OCI-M1 (cell line): ENCODE measurements at regions not wholly inside any gene's neighbourhood (a gene's known extent, or its start where the extent isn't known, plus 50 kb on each side); places are given as distances from the start of the nearest gene placed in this dataset.
A peak's percentile ranks its signal among the peaks of the same experiment; 100 is the strongest.

ENCODE experiments used
- DNase-seq: peaks from one replicate; lab custom pipeline; 2025; lab: John Stamatoyannopoulos, UW

DNA sequence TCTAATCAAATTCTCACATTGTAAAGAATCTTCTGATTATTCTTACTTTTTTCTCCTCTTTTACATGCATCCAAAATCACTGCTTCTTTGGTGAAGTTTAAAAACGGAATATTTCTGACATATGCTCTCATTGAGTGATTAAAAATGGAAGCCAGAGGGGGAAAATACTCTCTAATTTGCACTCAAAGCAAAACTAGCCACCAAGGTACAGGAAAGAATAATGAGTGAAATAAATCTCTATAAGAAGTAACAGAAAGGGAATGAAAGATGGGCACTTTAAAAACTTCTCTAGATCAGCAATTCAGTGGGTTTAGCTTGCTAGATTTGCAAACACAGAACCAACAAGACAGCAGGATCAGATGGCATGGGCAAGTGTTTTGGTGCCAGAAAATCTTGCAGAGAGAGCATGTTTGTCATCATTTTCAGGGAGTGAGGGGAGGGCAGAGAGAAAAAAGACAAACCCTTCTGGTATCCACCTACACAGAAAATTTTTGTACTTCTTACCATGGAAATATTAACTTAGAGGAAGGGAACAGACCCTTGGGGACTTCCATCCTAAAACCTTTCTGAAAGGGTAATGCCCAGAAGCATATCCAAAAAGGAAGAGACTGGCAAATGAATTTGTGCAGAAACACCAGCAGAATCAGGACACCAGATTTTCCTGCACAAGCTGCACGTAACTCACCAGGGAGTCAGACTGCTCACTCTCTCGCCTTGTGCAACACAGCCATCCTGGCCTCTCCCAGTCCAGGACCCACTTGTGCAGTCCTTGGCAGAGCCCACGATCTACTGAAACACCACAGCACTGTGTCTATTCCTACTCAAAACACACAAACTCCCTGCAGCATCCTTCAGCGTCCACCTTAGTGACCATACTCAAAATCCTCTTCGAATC, 270.2 kb upstream of the PRDM1 start:
- no peak for DNase-seq

DNA sequence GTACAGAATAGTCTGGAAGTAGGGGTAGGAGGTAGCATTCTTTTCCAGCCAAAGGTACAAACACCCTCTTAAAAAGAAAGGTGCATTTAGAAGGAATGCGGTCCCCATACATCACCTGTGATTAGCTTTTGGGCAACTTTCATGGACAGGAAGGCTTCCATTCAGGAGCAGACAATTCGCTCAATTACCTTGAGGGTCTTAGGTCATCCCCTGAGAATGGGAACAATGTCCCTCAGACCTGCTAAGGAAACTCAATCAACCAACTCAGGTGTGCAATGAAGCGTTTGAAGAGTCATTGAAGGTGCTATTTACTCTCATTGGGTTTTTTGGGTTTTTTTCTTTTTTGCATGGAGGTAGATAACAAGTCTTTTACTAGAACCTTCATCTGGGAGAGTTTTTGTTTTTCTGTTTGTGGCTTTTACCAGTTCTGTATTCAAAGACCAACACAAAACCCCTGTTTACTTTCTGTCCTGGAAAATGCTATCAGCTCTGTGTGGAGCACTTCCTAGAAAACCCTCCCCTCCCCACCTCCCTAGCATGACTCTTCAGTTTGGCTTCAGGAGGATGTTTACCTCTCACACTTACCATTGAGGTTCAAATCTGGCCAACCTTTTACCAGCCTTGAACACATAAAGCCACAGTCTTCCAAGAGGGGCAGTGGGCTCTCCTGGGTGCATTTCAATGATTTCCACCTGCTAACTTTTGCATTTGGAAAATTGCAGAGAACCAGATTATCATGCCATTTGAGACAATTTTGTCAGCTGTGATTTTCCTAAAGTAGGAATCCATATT, 271.2 kb upstream of the PRDM1 start:
- DNase-seq: peak; percentile 82

DNA sequence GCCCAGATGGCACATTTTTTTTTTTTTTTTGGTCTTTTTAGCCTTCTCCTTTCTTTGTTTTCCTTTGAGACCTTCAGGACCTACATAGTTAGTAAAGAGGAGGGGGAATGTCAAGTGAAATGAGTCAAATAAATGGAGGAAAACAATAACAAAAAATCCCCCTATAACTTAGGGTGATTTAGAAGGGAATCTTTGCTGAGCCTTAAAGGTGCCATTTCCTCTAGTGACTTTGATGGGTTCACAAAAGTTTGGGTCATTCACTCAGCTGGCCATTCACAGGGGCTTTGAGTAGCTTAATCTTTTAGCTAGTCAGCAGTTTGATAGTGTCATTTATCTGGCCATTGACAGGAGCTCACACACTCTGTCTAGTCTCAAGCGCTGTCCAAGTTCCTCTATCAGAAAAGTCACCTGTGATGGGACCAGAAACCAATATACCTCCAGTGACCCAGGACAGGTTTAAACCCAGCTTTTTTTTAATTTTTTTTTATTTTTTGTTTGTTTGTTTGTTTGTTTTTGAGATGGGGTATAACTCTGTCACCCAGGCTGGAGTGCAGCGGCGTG, 275.1 kb upstream of the PRDM1 start:
- DNase-seq: peak; percentile 79

DNA sequence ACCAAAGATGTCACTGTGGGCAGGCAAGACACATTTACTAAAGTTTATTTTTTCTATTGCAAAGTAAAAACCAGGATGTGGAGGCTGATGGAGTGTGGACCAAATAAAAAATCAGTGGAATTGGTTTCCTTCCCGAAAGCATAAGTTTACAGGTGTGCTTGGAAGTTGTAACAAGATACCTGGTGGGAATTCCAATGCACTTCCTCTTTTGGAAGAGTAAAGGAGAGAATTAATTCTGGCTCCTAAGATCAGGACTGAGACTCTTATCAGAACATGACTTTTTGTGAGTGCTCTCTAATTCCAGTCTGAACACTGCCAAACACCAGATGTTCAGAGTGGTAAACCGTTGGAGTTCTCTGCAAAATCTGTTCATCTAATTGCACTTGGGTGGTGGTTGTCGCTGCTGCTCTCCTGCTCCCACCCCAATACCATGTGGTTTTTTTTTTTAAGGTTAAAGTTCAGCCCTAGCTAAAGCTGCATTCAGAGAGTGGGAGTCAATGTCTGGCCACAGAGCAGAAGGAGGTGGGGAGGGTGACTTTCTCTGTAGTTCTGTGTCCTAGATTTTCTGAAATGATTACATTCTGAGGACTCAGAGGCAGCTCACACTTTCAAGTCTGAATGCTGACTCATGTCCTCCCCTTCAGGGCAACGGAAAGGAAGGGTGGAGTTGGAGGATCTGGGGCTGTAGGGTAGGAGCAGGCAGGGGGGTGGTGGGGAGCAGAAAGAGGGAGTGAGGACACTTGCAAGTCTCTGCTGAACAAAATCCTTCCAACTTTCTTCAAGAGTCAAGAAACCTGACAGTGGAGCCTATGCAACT, 275.8 kb upstream of the PRDM1 start:
- DNase-seq: peak; percentile 97

DNA sequence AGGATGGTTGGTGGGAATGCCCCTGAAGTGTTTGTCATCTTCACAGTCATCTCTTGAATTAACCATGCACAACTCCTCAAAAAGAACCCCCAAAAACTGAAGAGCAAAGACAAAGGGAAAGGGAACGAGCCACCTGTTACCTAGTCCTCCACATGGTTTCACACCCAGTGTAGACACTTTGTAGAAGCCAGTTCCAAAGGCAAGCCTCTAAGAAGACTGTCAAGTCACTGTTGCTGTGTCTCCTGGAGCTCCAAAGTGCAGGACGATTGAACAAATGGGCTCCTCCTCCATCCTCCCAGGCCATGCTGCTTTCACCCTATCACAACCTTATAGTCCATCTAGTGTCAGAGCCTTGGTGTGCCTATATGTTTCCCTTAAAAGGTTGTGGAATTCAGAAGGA, 277.6 kb upstream of the PRDM1 start:
- DNase-seq: no peak

DNA sequence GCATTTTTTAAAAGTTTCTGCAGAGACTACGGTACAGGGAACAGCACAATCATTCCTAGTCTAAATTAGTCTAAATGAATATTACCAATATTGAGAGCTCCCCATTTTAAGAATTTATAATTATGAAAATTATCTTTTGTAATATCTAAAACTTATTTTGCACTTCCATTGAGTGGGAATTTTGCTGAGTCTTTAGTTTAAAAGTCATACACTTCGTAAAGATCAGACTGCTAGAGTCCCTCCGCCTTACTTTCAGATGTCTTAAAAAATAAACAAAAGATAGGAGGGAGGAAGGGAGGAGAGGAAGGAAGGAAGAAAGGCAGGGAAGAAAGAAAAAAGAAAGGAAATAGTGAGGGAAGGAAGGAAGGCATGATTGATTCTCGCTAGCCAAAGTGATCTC, 278.2 kb upstream of the PRDM1 start:
- no peak for DNase-seq

DNA sequence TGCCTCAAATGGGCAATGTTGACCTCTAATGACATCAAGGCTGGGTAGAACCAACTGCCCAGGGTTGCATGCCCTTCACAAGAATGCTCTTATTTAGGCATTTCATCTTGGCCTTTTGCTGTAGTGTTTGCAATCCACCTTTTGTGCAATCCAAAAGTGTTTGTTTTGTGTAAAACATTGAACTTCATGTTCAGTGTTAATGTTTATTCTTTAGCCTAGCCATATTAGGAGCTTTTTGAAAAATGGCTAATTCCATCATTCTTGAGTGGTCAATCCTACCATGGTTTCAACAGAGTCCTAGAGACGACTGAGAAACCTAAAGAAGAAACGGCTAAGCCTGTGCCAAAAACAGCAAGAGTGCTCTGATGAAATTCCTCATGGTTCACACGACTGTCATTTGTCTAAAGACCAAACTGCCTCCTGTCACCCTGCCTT, 279.6 kb upstream of the PRDM1 start:
- no peak for DNase-seq

DNA sequence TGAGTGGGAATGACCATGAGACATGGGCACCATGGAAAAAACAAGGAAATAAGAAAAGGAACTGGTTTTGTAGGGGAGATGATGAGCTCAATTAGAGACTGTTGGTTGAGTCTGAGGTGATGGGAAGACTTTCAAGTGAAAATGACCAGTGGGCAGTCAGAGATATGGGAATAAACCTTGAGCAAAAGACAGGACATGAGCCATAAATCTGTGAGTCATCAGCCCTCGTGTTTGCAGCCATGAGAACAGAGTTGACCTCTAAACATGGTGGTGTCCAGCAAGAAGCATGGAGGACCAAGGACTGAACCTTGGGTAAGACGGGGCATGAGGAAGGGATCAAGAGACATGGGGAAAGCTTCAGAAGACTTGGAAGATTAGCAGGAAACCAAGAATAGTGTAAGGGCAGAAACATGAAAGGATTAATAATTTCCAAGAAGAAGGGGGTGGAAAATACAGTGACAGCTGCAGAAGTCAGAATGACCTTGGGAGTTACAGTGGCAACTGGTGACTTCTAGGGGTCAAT, 280.6 kb upstream of the PRDM1 start:
- DNase-seq: no peak

DNA sequence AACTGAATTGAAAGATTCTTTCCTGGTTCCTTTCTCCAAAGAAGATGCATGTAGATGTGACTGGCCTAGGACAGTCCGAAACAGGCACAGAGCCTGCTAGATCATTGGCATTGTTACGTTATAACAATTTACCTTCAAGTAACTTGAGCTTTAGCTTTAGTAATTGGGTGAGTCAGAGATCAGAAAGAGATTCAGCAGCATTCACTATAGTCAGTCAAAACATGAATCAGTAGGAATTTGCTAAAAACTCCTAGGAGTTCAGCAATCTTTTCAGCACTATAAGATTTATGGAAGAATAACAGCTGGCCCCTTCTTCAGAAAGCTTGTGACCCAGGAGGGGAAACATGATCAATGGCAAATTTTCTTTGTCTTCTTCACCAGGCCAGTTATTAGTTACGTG, 281.7 kb upstream of the PRDM1 start:
- DNase-seq: no peak

DNA sequence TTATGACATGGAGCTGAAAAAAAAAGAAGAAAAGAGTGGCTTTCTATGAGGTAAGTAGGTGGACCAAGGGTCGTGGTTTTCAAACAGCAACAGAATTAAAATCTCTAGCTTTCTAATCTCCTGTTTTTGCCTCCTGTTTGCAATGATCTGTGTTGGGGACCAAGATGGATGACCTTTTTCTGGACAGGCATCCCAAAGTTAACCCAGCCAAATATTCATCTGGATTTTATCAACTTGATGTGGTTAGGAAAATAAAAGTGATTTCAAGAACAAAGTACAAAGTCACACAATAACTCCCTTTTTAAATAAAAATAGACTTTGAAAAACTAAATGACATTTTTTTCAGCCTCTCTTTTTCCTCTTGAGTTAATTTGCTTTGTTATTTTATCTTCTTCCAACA, 282.1 kb upstream of the PRDM1 start:
- DNase-seq: no peak

DNA sequence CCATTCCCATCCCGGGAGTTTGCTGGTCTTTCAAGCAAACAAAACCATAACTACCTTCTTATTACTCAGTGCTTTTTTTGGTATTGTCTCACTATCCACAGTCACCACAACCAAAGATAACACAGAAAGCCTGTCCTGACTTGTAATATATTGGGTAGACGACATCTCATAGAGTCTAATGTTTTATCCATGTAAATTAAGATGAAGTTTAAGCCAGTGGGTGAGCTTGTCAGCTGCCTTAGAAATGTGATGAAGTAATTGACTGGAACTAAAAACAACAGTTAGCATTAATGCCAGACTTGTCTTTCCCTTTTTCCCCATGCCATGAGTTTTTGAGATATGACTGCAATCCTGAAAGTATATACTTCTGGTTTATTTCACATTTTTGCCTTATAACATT, 282.7 kb upstream of the PRDM1 start:
- peak; percentile 47 for DNase-seq

DNA sequence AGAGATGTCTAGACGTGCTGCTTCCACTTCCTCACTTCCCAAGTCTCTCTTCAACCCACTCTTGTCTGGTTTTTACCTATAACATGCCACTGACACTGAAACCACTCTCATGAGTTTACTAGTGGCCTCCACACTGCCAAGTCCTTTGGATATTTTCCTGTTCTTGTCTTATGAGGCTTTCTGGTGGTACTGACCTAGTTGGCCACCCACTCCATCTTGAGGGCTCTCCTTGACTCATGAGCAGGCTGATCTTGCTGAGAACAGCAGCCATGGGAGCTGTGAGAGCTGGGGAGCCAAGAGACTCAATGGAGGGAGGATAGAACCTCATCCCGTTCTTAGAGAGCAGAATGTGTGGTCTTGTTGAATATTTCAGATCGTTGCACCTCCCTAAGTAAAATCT, 283.4 kb upstream of the PRDM1 start:
- DNase-seq: no peak

DNA sequence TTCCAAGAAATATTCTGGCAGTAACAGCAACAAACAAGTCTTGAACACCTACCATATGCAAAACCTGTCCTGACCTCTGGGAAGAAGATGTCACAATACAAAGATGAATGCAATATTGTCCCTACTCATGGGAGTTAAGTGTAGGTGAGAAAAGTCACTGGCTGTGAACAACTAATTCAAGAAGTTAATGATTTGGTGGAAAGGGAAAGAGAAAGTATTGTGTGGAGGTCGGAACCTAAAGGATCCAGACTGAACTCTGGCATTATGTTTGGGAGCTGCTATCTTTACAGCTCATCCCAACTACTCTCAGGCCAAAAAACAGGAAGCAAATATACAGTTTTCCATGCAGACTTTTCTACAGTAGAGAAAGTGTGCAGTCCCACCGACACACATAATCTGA, 285.3 kb upstream of the PRDM1 start:
- DNase-seq: peak; percentile 22

DNA sequence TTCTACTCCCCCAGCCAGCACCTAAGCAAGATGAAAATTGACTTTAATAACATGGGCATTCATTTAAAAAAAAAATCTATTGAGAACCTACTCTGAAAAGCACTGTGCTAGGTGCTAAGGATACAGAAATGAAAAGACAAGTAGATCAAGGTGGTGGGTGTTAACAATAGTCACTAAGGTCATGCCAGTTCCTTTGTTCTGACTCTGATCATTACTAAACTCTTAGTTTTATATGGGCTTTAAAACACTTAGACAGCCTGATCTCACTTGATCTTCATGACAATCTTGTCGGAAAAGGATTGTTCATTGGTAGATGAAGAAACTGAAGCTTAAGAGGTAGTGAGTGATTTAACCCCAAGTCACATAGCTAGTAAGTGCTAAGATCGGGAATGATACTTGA, 285.7 kb upstream of the PRDM1 start:
- DNase-seq: no peak

DNA sequence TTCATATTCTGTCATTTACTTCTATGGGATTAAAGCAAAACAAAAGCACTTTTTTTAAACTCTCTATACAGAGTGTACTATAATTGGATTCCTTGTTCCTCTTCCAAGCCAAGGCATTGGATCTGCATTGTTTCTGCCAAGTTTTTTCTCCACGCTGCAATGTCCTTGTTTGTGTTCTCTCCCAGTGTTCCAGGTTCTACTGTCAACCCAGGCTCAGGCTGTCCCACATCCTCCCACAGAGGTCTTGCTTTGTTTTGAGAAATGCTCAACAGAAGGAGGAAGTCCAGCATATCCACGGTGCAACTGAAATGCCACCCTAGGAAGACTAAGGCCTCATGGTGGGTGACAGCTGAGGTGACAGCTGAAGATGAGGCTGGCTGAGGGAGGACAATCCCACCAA, 287.1 kb upstream of the PRDM1 start:
- DNase-seq: no peak

DNA sequence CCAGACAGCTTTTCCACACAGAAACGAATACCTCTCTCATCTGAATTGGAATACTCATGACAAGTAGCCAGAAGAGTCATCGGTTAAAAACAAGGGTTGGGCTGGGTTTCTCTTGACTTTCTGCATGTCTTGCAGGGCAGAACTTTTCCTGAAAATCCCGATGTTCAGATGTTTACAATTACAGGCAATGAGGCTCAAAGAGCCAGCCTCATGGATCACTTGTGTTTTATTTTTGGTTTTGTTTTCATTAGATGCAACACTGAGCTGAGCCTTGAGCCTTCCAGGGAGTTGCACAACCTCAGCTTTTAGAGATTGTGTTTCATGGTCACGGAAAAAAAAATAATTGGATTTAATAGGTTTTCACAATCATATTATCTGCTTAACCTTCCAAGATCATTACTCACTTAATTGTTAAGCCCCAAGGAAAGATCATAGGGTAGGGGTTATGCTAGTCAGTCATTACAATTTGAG, 288.1 kb upstream of the PRDM1 start:
- DNase-seq: peak; percentile 41

DNA sequence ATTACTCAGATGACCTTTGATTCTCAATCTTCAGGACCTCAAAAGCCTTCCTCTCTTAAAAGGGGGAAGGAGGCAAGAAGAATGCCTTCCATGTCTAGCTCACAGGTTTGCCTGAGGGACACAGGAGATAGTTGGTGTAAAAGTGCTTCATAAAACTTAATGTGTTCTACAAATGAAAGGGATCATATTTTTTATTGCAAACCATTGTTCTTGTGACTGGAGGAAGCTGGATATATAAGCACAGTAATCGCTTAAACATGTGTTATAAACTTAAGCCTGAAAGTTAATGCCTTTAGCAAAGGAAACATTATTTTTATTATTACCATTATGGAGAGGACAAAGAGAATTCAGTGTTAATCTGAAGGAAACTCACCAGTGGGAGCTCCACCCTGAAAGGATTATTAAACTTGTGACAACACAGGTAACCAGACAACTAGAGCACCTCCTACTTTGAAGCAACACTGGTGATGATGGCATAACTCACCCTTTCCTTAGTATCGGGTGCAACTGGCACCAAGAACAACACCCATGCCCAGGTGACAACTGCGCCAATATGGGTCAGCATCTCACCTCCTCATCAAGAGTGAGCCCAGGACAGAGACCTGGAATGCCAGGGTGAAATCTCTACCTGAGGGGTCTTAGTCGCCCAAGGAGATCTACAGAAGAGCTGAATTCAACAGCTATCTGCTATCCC, 288.7 kb upstream of the PRDM1 start:
- DNase-seq: no peak

DNA sequence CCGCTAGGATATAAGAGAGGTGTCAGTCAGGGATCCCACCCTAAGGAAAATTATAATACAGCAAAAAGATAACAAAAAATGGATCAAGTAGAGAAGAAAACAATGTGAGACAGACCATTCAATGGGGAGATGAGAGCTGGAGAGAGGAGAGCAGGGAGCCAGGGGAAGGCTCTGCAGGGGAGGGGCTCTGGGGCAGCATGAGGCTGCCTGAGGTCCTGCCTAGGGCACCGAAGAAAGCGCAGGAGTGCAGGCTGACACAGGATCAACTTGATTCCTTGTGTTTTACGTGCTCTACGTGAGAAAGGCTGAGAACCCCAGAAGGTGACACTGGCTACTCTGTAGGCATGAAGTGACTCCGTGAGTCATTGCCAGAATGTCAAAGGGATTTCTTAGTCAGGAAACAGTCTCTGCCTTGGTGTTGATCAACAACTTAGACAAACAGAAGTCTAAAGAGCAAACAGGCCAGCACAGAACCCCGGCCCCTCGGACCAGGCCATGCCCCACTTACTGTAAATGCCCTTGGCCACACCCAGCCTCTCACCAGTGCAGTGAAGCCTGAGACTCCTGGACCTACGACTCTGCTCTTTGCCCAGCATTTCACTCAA, 290.1 kb upstream of the PRDM1 start:
- DNase-seq: no peak

DNA sequence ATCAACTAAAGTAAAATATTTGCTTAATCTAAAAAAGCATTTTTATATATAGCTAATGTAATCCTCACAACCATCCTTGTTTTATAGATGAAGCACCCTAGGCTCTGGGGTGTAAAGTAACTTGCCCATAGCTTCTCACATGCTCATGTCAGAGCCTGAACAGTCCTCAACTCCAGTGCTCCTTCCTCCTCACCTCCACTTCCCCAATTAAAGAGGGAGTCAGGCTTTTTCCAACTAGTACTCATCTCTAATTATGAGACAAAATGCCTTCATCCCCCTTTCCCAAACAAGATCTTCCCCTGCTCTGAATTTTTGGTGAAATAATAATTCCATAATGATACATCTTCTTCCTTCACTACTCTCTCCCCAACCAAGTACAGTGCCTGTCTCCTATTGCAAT, 290.8 kb upstream of the PRDM1 start:
- no peak for DNase-seq

DNA sequence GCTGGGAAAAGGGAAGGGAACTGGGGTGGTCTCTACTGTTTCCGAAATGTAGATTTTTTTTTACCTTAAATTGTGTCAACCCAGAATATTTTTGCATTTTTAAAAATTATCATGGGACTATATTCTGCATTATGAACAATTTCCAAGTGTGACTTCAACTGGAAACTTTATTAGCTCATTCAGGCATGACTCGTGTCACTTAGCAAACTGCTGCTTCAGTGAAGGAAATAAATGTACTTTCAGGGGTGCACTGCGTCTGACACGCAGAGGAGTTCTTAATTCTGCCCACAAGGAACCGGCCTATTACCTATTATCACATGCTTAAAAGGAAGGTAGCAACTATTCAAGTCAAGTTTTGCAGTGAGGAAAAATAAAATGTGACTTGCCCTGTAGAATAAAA, 291.3 kb upstream of the PRDM1 start:
- no peak for DNase-seq

DNA sequence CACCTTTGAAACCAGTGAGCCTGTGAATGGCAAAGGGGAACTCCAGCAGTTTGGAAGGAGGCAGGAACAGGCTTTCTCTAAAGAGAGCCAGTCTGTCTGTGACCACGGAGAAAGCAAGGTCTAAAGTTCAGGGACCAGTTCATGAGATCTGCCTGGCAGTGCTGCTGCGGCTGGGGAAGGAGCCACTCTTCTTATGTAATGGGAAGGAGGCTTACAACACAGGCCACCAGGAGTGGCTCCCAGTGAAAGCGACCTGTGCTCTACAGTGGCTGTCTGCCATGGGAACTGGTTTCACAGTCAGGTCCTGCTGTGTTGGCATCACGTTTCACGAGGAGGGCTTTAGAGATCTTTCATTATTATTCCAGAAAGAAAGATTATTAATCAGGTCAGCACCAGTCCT, 291.9 kb upstream of the PRDM1 start:
- DNase-seq: peak; percentile 27
